Right lobe of liver (tissue), 6 donors: ENCODE measurements at regions not wholly inside any gene's neighbourhood (a gene's known extent, or its start where the extent isn't known, plus 50 kb on each side); places are given as distances from the start of the nearest gene placed in this dataset.
A peak's percentile ranks its signal among the peaks of the same experiment; 100 is the strongest.

Experiments used
- ATAC-seq, 4 donors: fragments of 200-7000 bp; cut with Tn5 transposase; one replicate each; pipeline ENCODE4 v1.9.1; 2020; ENCODE audit warnings: mild to moderate bottlenecking in 4 of 4, moderate library complexity in 4 of 4
- DNase-seq, 3 donors: peaks; one replicate each; pipeline ENCODE4 v3.0.0-alpha.2; 2020
- H3K27ac ChIP-seq, 3 donors: fragments of 200-600 bp; one replicate each; pipeline ENCODE4 v1.8.0; 2022
- H3K27me3 ChIP-seq, 2 donors: fragments of 200-600 bp; one replicate each; pipeline ENCODE4 v1.8.0; 2022
- H3K36me3 ChIP-seq, 4 donors: fragments of 200-600 bp; sonication (generic) in 1 of 4; one replicate each; pipeline versions ENCODE4 v1.5.1 to v1.8.0; 2017 to 2022; ENCODE audit warnings: control low read depth in 1 of 4
- H3K4me1 ChIP-seq, 4 donors: fragments of 200-600 bp; sonication (generic) in 1 of 4; one replicate each; pipeline versions ENCODE4 v1.5.1 to v1.8.0; 2017 to 2022; ENCODE audit warnings: control low read depth in 1 of 4
- H3K4me3 ChIP-seq, 3 donors: fragments of 200-600 bp; one replicate each; pipeline ENCODE4 v1.8.0; 2022
- H3K9me3 ChIP-seq, 4 donors: fragments of 200-600 bp; sonication (generic) in 1 of 4; one replicate each; pipeline versions ENCODE4 v1.5.1 to v1.8.0; 2017 to 2022; ENCODE audit warnings: control low read depth in 1 of 4
- CTCF ChIP-seq, 4 donors: fragments of 200-600 bp in 3 of 4; fragments of 450-650 bp in 1 of 4; IDR thresholded peaks; one replicate each; pipeline versions ENCODE4 v1.5.1 to v1.8.0; 2016 to 2022; ENCODE audit warnings: antibody characterized with exemption in 4 of 4, mild to moderate bottlenecking in 2 of 4
- POLR2A ChIP-seq: fragments of 450-650 bp; IDR thresholded peaks from one replicate; pipeline ENCODE4 v1.6.1; 2017; ENCODE audit warnings: antibody characterized with exemption, mild to moderate bottlenecking
- WGBS: methylation state at CpG from one replicate; pipeline ENCODE4 v1.1.6; 2018; ENCODE audit warnings: low coverage, low lambda C conversion rate; ENCODE audit not compliant: insufficient coverage; ENCODE audit errors: missing lambda C conversion rate; 5-methylcytosine and 5-hydroxymethylcytosine counted together
- intact Hi-C, 2 donors: fragments of 100-400 bp; cut with DNase I; formaldehyde crosslinking; loops; one replicate each; pipeline versions ENCODE4 v1.11.2 to v1.14.1; 2022
- donor health status: DM: no; HTN: yes; CAD: no.
- donor health status: DM: no; HTN: no; CAD: no.
- donor health status: DM: no; HTN: no; CAD: no.
- donor health status: DM: no; HTN: yes; CAD: no.
- donor health status: DM: no; HTN: yes; CAD: no.

- Histone ChIP-seq H3K27ac (no peak overlapping the region), H3K27me3 (no peaks in the 10 kb centered on the region), H3K4me1 (peaks cover 0 to 17% (median 0%) of the 10 kb centered on the region in 4 donors), H3K36me3 (no peaks in the 10 kb centered on the region), H3K9me3 (no peaks in the 10 kb centered on the region), H3K4me3 (no peak overlapping the region)
- intact Hi-C loops: no loop called here
- ATAC-seq (no peak), DNase-seq (no peak)
- TF ChIP-seq POLR2A (no peak), CTCF (IDR thresholded peaks at IDR 0.05) (no peak)
These were observed 110.9 kb upstream of the BMP2K start for GRCh38 chr4:78665216-78665770.

GRCh38 chr4:78666830-78667258 is 109.3 kb upstream of the BMP2K start:
- ATAC-seq (peak in 2 of 4 donors; percentile 21 to 25), DNase-seq (no peak)
- Histone ChIP-seq H3K27ac (no peak overlapping the region), H3K36me3 (no peaks in the 10 kb centered on the region), H3K9me3 (no peaks in the 10 kb centered on the region), H3K4me3 (no peak overlapping the region), H3K4me1 (peaks cover 0 to 5% (median 0%) of the 10 kb centered on the region in 4 donors), H3K27me3 (no peaks in the 10 kb centered on the region)
- intact Hi-C loops: no loop called here
- TF ChIP-seq CTCF (IDR thresholded peaks at IDR 0.05) (no peak), POLR2A (no peak)
- 39% methylated on average over 3 of the region's 3 CpGs for WGBS

- H3K36me3 ChIP-seq: no peaks in the 10 kb centered on the region
- 64% methylated on average over 3 of the region's 3 CpGs for WGBS
- no peak for DNase-seq
- peak overlapping the region in 1 of 3 donors; percentile 25 for H3K27ac ChIP-seq
- ATAC-seq: peak in 1 of 4 donors; percentile 17
- peaks cover 0 to 2% (median 0%) of the 10 kb centered on the region in 4 donors for H3K4me1 ChIP-seq
- intact Hi-C loops: no loop called here
- no peaks in the 10 kb centered on the region for H3K27me3 ChIP-seq
- TF ChIP-seq POLR2A: no peak
- TF ChIP-seq CTCF (IDR thresholded peaks at IDR 0.05): no peak
- H3K4me3 ChIP-seq: no peak overlapping the region
- H3K9me3 ChIP-seq: no peaks in the 10 kb centered on the region
These were observed 108.8 kb upstream of the BMP2K start for GRCh38 chr4:78667325-78667724.

- no peak for TF ChIP-seq POLR2A
- no peak for TF ChIP-seq CTCF (IDR thresholded peaks at IDR 0.05)
- DNase-seq: no peak
- no peaks in the 10 kb centered on the region for H3K36me3 ChIP-seq
- no peak overlapping the region for H3K4me3 ChIP-seq
- H3K27ac ChIP-seq: peak overlapping the region in 1 of 3 donors; percentile 25
- 27% methylated on average over 2 of the region's 2 CpGs for WGBS
- no peaks in the 10 kb centered on the region for H3K4me1 ChIP-seq
- no peaks in the 10 kb centered on the region for H3K9me3 ChIP-seq
- intact Hi-C loops: no loop called here
- no peaks in the 10 kb centered on the region for H3K27me3 ChIP-seq
- ATAC-seq: peak in 3 of 4 donors; percentile 35 to 50 (median 48)
These were observed 108.4 kb upstream of the BMP2K start for GRCh38 chr4:78667764-78668163.

GRCh38 chr4:78669453-78669852 is 106.7 kb upstream of the BMP2K start:
- Histone ChIP-seq H3K36me3 (no peaks in the 10 kb centered on the region), H3K4me3 (no peak overlapping the region), H3K9me3 (no peaks in the 10 kb centered on the region), H3K27ac (no peak overlapping the region), H3K4me1 (no peaks in the 10 kb centered on the region), H3K27me3 (no peaks in the 10 kb centered on the region)
- no peak for ATAC-seq
- DNase-seq: no peak
- 76% methylated on average over 3 of the region's 3 CpGs for WGBS
- intact Hi-C loops: no loop called here
- no peak for TF ChIP-seq POLR2A
- TF ChIP-seq CTCF (IDR thresholded peaks at IDR 0.05): peak in 2 of 4 donors; percentile 14 to 20
